ENCODE measurements at regions not wholly inside any gene's neighbourhood (a gene's known extent, or its start where the extent isn't known, plus 50 kb on each side); places are given as distances from the start of the nearest gene placed in this dataset.

DNA sequence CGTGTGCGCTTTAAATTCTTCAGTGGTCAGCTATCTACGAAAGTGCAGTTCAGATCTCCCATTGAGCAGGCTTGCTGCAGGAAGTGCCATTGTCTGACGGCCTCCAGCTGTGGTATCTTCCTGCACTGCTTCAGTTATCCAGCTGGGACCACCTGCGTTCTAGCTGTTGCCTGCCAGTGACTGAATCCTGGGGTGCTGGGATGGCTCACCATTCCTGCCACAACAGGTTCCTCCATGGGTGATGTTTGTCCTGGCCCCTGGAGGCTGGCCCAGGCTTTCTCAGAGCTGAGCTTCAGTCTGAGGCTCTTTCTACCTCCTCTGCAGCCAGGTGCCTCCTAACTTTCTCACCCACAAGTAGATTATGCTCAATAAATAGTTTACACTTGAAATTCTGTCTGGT lies 498.5 kb upstream of the HS6ST1 start:
- no peak for DNase-seq (ENCODE audit: low read depth)

DNA sequence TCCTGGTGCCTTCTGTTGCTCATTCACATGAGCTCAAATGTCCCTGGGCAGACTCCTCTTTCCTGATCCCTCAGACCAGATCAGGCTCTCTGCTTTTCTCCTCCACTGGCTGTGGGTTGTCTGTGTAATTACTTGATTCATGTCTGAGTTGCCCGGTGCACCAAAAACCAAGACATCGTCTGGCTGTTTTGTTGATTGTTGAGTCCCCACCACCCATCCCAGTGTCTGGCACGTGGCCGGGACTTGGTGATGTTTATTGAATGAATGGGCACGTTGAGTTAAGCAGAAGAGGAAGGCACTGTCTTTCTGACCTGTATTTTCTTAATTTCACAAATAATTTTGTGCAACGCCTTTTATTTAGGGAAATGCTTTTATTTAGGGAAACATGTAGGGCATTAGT lies 499.1 kb upstream of the HS6ST1 start:
- DNase-seq (ENCODE audit: low read depth), result no peak

DNA sequence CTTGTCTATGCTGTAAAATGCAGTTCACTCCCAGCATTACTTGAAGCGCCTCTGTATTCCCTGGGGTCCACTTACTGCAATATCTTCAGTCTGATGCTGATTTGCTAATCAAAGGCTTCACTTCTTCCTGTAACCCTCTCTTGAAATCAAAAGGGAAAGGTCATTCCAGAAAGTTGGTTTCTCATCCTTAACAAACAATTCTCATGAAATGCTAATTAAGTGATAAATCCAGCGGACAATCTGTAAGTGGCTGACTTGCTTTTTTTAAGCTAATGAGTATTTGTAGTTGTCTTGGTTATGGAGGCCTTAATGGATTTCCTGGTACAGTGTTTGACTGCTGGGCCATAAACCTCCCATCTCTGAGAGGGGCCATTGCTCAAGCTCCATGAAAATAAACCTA lies 499.6 kb upstream of the HS6ST1 start:
- DNase-seq (ENCODE audit: low read depth), result no peak

DNA sequence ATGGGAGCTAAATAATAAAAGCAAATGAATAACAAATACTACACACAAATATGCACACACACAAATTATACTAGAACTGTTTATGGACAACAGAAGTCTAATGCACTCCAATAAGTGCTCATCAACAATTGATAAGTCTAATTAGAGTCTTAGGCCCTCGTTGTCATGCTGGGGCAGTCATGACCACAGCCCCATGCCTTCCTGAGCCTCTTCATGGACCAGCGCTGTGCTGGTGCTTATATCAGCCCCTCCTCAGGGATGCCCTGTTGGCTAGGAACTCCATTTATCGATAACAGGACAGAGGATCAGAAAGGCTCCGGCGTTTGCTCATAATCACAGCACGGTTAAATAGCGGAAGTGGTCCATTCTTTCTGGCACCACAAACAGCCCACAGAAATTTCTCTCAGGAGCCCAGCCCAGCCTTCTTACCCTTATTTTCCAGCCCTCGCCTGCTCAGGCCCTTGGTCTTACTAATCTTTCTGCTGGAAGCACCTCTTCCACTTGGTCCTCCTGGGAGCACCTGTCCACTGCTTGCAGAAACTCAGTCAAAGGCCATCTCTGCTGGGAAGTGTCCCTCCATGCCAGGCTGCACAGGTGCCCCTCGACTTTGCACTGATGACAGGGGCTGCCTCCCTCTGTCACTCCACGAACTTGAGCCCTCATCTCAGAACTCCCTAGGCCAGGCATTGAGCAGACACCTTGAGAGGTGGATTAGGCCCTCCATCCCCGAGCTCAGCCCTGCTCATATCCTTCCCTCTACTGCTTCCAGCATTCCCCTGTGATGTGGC lies 500.2 kb upstream of the HS6ST1 start:
- DNase-seq (ENCODE audit: low read depth), result no peak

DNA sequence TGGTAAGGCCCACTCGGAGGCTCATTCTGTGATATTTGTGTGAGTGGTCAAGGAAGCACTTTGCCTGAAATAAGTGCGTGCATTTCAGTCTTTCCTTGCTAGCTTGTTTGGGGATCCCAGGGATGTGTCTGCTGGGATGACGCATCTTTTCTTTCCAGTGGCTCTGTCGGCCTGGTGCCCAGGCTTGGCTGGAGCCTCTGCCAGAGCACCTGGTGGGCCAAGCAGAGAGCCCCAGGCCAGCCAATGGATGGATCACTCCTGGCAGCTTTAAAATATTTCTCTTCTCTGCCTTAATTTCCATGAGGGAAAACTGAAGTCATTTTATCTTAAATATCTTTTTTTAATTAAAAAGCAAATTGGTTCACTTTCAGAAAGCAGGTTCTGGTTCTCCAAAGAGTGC lies 501.8 kb upstream of the HS6ST1 start:
- DNase-seq (ENCODE audit: low read depth), result no peak

DNA sequence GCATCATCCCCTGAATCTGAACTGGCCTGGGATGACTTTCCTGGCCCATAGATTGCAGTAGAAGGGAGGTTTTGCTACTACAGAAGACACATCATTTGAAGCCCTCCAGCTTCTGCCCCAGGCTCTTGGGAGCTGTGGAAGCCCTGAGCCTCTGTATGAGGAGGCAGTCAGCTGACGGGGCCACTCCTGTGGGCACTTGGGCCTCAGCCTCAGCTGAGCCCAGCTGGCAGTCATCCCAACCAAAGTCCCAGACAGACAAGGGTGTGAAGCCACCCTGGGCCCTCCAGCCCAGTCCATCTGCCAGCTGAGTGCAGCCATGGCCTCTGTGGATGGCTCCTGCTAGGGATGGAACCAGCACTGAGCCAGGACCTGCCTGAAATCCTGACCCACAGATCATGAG lies 502.3 kb upstream of the HS6ST1 start:
- DNase-seq (ENCODE audit: low read depth), result no peak

DNA sequence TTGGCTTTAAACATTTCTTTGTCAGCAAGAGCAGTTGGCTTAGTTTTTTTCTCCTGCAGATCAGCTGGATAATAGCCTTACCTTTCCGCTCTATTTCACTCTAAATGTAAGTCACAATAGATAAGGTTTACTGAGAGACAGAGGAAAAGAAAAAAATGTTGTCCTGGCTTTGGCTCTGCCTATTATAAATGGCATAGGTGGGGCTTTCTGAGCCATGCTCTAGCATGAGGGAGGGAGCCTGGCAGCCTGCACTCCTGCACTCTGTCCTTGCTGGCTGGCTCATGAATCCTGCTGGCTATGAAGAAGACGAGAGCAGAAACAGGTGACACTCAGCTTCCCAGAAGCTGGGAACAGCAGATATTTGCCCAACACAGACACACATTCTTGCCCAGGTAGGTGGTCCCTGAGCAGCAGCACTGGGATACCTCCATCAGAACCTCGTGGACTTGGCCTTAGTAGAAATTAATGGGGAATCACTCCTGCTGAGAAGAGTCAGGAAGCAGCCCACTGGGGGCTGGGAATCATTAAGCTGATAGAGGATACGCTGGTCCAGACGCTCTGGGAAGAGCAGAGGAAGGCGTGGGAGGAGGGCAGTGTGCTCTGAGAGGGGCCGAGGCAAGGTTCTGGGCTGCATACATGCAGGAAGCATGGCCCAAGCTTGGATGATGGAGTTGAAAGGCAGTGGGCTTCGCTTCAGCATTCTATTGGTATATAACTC lies 514.4 kb upstream of the HS6ST1 start:
- no peak for DNase-seq (ENCODE audit: low read depth)

DNA sequence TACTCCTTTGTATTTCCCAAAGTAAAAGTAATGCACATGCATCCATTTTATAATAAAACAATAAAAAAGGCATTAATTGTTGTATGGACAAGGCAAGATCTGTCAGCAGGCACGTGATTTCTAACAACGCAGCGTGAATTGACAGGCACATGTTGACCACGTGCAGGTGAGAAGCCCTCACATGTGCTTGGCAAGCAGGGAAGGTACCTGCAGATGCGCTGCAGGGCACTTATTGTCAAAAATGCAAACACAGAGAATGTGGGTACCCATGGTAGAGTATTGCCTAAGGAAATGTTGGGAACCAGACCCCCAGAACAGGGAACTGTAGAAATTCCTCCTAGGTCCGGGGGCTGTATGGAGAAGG lies 515.0 kb upstream of the HS6ST1 start:
- DNase-seq (ENCODE audit: low read depth), result no peak

DNA sequence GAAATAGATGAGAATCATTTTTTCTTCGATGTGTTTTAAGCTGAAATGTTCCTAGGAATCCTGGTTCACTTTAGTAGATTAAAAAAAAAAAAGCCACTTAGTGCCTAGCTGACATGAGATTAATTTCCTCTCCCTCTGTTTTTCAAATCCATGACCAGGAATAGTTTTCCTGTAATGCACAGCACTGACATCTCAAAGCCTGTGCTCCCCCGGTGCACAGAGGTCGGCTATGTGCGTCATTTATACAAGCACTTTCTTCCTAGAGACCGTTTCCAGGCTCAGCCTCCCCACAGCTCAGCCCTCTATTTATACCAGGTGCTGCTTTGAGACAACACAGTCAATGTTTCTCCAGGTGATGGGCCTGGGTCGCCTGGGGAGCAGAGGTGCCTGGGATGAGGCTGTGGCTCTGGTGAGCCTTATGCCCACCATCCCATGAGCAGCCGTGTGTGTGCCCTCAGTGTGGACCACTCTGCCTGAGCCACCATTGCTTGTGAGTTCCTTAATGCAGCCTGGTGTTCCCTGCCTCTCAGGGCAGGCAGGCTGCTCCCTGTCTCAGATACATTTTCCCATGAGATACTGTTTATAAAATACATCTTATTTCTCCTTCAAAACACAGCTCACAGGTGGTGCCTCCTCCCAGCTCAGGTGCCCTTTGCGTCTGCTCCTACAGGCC lies 515.7 kb upstream of the HS6ST1 start:
- DNase-seq (ENCODE audit: low read depth), result no peak

DNA sequence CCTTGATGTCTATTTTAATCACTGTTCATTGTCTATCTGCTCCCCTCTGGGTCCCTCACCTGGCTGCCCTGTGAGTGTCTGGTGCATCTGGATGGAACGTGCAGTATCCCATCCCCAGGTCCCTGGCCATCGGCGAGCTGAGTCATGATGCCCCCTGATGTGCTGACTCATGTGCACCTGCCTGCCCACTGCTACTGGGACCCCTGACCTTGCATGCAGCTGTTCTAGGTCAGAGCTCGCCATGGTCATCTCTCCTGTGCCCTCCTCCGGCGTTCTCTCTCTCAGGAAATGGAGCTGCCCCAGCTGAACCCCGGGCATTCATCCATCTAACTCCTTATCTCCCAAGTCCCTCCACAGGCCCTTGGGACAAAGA lies 516.2 kb upstream of the HS6ST1 start:
- DNase-seq (ENCODE audit: low read depth), result no peak

DNA sequence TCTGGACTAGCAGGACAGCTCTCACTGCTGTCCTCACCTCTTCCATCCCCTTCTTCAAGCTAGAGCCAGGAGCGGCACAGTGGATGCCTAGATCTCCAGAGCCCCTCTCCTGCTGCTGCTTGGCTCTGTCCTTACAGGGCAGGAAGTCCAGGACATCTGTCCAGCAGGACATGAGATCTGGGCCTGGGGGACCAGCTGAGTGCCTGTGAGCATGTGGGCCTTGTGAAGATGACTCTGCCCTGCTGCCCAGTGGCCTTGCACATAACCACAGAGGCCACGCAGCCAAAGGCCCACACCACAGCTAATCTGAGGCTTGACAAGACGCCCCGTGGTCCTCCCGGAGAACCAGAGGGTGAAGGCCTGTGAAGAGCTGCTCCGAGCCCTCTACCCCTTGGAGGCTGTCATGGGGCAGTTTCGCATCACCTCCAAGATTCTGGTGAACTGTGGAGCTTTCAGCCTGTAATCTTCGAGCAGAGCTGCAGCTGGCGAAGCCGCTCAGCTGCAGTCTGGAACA lies 516.7 kb upstream of the HS6ST1 start:
- DNase-seq (ENCODE audit: low read depth), result no peak

DNA sequence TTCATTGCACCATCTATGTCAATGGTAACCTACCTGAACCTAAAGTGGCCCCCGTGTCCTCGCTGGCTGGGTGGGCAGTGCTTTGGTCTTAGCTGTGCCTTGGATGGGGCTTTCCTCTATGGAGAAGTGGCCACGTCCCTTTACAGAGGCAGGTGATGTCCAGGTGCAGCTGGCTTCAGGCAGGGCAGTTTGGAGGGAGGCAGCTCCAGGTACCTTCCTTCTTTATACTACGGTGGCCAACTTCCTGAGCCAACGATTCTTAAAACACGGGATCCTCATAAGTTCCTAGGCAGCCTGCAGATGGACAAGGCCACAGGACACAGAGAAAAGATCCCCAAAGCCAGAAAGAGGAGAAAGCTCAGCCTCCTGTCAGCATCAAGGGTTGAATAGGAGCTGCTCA lies 517.3 kb upstream of the HS6ST1 start:
- DNase-seq (ENCODE audit: low read depth), result no peak

DNA sequence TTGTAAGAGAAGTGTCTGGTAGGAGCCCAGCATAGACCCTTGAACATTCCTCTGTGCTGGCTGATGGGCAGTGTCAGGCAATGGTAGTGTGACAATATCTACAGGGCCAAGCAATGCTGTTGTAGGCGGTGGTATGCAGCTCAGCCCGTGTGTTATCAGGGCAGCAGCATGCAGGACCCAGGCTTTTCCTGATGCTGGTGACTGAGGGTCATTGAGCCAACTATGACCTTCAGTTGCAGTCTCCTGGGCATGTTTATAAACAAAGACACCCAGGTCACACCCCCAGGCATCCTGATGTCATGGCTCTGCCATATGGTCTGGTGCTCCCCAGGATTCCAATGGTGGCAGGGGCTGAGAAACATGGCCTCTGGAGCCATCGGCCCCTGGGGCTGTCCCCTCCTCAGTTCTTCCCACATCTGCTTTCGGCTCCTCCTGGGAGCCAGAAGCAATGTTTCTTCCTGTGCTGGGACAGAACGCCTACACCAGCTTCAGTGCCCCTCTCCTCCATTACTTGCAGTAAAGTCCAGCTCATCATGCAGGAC lies 518.0 kb upstream of the HS6ST1 start:
- no peak for DNase-seq (ENCODE audit: low read depth)

DNA sequence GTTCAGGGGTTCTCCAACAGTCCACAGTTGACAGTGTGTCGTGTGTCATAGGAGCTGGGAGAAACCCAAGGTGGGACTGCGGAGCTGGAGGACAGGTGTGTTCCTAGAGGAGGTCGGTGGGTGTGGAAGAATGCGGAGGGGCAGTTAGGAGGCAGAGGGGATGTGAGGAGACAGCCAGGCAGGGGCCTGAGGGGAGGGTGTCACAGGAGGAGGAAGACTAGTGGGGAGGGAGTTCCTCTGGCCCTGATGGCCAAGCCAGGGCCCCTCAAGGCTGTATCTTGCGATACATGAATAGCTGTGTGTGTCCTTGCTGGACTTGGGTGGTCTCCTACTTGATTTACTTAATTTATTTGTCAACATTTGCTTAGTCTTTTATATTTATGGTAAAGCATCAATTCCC lies 519.6 kb upstream of the HS6ST1 start:
- DNase-seq (ENCODE audit: low read depth), result no peak

DNA sequence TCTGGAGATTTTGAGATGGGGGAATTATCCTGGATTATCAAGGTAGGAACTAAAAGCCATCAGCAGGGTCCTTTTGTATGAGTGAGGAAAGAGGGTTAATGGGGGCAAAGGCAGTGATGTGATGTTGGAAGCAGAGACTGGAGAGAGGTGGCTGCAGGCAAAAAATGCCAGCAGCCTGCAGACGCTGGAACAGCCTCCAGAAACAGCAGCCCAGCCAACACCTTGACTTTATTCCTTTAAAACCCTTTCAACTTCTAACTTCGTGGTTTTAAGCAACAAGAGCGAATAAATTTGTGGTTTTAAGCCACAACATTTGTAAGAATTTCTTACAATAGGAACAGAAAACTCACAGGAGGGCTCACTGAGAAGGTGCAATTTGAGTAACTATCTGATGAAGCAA lies 523.1 kb upstream of the HS6ST1 start:
- no peak for DNase-seq (ENCODE audit: low read depth)

DNA sequence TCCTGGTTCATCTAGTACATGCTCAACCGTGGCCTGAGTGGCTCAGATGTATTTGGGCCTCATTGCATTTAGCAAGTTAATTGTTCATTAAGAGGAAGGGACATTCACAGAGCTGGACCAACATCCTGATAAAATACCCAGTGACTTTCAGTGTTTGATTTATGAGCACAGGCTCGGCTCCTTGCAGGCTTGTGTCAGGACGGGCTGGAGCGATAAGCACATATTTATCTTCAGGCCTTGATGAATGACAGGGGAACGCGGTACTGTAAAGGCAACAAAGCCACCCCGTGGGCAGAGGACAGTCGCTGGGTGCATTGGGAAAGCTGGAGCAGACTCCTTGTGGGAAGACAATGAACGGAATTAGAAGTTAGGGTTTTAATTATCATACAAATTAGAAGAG lies 548.6 kb upstream of the HS6ST1 start:
- no peak for DNase-seq (ENCODE audit: low read depth)

DNA sequence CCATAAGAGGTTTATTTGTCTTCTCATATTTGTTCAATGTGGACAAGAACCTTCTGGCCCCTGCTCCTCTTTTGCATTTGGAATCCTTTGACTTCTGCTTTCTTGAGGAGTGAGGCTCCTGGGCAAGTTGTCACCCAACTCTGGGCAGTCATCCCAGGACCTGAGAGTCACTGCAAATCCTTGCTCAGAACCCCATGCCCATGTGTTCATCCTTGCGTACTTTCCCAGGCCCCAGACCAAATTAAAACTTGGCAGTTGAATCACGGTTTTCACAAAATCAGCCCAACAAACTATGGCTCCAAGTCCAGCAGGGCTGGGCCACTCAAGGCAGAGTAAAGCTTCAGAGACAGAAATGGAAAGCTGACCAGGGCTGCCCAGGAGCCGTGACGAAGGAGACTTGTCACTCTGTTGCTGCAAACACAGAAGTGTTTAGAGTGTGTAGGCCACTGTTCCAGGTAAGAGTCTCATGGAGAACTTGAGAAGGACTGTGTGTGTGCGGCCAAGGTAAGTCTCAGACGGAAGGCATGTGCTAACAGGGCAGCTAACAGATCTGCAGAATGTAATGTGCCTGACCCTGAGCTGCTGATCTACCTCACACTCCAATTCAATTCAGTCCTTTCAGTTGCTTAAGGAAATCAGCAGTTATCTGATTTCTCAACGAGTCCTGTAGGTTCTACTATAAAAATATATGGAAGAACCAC lies 549.4 kb upstream of the HS6ST1 start:
- no peak for DNase-seq (ENCODE audit: low read depth)

DNA sequence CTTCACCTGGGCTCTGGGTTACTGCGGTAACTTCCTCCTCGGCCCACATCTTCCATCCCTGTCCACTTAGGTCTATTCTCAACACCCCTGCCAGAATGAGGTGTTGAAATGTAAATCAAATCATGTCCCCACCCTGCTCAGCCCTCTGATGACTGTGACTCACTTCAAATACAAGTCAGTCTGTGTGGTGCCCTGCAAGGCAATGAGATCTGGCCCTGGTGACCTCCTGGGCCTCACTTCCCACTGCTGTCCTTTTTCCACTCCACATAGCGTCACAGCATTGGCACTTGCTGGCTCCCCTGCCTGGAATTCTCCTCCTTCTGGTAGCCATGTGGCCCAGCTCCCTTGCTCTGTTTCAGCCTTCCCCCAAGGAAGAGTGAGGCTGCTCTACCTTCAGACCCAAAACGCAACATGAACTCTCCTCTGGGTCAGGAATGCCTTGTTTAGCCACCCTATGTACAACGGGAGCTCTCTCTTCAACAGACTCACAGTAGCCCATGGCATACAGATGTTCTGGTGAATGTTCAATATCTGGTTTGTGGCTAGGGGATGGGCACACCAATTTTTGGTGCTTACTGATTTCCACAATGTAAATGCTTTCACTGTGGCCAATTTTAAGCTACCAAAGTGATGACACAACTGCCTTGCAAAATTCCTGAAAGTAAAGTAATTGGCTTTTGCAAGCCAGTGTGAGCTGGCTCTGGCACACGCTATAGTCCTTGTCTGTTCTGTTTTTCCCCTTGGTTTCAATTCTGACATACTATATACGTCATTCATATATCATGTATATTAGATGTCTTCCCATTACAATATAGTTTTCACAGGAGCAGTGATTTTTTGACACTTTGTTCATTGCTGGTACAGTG lies 550.3 kb upstream of the HS6ST1 start:
- no peak for DNase-seq (ENCODE audit: low read depth)

DNA sequence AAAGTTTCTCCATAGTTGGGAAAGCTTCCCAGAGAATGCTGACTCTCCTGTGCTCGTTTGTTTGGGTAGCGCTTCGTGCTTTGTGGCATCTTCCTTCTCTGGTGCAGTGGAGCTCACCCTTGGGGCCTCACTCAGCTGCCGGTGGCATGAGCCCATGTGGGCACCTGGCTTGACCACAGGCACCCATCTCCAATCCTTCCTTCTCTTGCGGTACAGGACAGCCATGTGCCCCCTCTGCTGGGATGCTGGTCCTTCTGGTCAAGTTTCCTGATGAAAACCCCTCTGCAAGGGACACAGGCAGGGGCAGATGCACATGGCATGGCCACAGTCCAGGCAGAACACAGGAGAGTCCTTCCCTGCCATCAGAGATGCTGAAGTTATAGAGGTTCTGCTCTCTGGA lies 555.9 kb upstream of the HS6ST1 start:
- DNase-seq (ENCODE audit: low read depth), result no peak

DNA sequence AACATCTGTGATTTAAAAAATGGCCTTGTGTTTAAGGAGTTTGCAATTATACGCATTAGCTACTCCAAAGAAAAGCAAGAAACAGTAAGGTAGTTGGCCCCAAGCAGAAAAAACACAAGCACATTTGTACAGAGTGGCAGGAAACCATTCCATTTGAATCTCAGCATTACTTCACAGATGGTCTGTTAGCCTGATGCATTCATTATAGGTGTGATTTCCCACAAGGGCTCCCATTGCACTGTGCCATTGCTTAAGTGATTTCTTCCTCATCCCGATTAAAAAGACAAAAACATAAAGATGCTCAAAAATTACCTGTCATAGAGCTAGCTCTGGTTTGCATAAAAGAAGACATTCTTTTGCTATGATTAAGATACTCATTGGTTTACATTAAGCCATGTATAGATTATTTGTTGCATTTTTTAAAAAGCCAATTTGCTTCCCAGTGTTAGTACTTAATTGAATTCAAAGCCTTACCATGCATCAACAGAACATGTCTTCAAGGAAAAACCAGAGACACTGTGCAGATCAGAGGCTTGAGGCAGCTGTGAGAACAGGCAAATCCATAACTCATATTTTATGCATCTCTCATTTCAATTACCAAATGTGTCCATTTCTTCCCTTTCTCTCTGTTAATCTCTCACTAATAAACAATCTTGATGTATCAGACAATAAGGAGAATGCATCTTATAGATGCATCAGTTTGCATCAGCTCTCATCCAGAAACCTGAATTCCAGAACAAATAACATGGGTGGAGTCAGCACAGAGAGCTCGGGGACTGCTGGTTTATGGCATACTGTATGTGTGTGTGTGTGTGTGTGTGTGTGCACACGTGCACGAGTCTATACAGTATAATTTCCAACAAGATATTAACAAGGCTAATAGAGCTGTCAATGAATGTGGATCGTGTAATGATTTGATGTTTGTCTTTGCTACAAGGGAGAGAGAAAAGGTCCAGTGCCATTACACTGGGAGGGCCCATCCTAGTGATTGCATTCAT lies 558.6 kb upstream of the HS6ST1 start:
- no peak for DNase-seq (ENCODE audit: low read depth)
